HTR-8/SVneo (cell line): ENCODE measurements at regions not wholly inside any gene's neighbourhood (a gene's known extent, or its start where the extent isn't known, plus 50 kb on each side); places are given as distances from the start of the nearest gene placed in this dataset.

ENCODE experiments used
- DNase-seq: peaks from one replicate; pipeline ENCODE4 v3.0.0; 2011; ENCODE audit warnings: low spot score, mixed read lengths; ENCODE audit not compliant: insufficient read length
- FAIRE-seq: peaks from 2 replicates; lab custom pipeline; 2011; peaks lifted over from hg19 to GRCh38; lab: Jason Lieb, UNC

DNA sequence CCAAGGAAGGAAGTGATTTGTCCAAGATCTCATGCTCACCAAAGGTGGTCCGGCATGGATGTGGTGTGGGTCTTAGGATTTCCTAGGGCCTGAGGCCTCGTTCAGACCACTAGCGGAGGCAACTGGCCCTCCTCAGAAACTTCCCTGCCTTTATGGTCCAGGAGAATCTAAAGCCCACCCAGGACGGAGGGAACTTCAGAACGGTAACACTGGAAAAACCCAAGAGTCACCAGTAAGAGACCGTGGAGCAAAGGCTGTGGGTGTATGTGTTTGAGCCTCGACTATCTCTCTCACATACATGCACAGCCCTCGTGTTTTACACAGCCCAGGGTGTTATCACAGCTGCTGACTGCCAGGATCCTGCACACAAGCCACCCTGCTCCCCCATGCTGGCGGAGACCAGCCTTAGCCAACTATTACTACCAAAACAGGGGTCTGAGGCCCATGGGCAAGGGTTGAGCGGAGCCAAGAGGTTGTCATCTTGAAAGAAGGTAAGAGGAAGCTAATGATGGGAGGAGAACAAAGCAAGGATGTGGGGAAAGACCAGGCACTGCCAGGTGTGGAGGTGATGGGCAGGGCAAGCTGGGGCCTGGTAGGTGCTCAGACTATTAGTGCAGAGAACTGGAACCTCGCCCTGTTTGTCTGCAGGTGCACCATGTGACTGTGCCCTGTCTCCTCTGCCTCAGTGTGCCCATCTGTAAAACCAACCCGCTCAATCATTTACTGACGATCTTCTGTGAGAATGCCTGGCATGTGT is 170.2 kb upstream of the ZMIZ1 start:
- DNase-seq (no peak), FAIRE-seq (no peak)

DNA sequence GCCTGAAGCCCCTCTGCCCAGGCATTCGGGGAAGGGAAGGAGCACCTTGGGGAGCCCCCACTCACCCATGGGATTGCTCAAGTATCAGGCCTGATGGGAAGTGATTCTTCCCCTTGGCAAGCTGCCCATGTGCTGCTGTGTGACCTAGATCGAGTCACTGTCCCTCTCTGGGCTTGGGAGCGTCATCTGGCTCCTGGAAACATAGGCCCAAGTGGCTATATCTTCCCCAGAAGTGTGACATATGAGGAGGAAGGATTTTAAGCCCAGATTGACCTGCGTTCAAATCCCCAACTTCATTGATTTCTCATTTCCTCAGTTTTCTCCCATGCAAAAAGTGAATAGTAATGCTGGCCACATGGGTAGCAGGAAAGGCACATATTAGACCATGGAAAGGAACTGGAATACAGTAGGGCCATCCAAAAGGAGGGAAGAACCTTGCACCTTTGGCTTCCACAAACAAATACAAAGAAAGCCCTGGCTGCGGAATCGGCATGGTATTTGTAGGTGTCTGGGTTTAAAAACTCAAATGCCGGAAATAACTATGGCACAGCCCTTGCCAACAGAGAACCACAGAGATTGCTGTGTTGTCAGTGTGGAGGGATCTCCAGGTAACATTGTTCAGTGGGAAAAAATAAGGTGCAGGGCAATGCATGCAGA is 169.5 kb upstream of the ZMIZ1 start:
- FAIRE-seq (no peak), DNase-seq (no peak)

DNA sequence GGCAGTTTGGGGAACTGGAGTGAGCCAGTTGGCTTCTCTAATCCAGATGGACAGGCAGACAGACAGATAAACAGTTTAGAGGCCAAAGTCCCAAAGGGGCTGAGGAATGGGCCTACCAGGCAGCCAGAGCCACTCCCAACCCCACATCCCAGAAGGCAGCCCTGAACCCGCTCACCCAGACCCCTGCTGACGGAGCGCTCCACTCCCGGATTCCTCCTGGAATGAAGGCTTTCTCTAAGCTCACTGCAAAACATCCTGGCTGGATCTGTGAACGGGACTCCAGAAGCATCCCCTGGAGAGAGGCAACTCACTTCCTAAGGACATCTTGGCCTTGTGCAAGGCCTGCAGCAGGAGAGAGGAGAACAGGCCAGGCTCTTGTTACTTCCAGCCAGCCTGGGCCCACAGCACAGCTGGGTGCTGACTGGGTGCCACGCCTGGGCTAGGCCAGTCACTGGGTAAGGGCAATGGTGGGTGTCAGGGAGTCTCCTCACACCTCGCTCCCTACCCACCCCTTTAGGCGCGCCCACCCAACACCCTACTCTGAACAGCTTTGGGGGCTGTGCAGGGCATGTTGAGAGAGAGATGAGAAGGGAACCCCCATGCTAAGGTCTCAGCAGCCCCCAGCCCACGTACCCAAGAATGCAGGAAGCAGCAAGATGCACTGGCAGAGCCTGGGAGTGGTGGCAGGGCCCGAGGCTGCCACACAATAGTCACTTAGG is 168.6 kb upstream of the ZMIZ1 start:
- no peak for DNase-seq
- no peak for FAIRE-seq

DNA sequence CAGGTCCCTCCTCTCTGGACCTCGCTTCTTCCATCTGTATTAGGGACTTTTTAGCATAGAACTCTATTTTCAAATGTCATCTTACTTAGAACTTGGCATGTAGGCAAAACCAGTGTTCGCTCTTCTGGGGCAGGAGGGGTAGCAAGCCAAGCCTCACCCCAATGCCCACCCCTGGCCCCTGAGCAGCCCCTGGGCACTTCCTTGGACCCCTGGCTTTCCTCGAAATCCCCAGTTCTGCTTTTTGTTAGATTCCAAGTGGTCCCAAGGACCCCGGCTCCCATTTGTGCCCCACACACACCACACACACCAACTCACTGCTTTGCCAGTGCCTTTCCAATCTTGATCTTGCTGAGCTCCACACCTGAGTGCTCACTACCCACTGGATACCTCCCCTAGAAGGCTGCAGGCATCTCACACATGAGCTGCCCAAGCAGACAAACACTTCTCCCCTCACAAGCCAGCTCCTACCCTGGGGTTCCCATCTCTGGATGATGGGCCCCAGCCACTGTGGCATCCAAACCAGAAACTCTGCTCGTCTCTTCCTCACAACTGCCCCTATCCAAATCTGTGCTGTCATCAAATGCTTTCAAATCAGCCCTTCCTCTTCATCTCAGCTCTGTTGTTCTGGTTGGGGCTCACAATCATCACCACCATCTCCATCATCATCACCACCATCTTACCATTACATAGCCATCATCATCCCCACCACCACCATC is 167.9 kb upstream of the ZMIZ1 start:
- FAIRE-seq (no peak), DNase-seq (no peak)

DNA sequence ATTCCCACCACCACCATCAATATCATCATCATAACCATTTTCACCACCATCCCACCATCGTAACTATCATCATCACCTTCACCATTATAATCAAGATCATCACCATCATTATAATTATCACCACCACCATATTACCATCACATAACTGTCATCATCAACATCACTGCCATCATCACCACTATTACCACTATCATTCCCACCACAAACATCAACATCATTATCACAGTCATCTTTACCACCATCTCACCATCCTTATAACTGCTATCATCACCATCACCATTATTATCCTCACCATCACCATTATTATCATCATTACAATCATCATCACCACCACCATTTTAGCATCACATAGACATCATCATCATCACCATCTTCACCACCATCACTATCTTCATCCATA is 167.1 kb upstream of the ZMIZ1 start:
- DNase-seq (no peak), FAIRE-seq (no peak)

DNA sequence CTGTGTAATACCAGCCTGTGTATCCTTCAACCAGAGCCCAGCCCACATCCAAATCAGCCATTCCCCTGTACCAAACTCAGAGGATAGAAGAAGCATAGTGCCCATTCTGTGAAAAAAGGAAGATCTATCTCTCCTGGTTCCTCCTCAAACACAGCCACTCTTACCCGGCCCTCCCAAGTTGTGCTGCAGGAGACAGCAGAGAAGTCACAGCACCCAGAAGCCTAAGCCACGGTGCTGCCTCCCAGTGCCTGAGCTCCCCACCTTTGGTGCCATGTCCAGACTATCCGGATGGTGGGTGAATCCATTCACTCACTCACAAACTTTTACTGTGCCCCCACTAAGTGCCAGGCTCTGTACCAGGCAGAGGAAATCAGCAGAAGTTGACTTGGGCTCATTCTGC is 166.0 kb upstream of the ZMIZ1 start:
- DNase-seq (no peak), FAIRE-seq (no peak)

DNA sequence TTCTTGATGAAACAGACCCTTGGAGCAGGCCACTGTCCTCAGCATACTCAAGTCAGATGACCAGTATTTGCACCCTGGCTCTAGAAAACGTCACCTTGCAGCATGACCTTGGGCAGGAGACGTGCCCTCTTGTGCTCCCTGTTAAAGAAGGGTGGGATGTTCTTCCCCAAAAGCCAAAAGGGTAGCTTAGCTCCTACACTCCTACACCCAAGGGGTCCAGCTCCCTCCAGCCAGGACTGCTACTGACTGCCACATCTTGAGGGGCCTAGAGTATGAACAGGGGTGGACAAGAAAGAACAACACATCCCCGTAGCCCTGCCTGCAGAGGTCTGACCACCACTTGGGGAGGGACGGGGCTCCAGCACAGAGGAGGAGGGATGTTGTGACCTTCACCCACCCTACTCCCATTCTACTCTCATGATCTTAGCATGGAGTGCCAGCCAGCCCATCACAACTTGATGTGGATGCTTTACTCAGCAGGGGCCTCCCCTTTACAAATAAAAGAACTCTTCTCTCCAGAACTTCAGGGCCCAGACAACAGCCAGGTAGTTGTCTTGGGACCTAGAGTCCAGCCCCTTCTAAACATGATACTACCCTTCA is 165.3 kb upstream of the ZMIZ1 start:
- FAIRE-seq = no peak

DNA sequence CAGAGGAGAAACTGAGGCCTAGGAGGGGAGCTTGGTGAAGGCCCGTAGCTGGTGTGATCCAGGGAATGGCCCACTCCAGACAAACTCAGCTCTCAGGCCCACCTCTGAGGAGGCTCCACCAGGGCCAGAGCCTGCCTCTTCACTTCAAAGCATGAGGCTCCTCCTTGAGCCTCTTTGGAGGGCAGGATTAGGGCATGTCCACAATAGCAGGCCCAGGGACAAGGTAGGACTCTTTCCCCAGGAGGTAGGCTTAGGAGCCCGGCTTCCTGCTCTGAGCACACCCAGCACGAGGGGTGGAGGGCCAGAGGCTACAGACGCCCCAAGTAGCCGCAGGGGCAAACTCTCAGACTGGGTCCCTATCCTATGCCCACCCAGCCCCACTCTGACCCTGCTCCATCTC is 164.6 kb upstream of the ZMIZ1 start:
- no peak for FAIRE-seq
- no peak for DNase-seq

More for the DNA sequence above, 165.3 kb upstream of the ZMIZ1 start:
- DNase-seq = no peak

DNA sequence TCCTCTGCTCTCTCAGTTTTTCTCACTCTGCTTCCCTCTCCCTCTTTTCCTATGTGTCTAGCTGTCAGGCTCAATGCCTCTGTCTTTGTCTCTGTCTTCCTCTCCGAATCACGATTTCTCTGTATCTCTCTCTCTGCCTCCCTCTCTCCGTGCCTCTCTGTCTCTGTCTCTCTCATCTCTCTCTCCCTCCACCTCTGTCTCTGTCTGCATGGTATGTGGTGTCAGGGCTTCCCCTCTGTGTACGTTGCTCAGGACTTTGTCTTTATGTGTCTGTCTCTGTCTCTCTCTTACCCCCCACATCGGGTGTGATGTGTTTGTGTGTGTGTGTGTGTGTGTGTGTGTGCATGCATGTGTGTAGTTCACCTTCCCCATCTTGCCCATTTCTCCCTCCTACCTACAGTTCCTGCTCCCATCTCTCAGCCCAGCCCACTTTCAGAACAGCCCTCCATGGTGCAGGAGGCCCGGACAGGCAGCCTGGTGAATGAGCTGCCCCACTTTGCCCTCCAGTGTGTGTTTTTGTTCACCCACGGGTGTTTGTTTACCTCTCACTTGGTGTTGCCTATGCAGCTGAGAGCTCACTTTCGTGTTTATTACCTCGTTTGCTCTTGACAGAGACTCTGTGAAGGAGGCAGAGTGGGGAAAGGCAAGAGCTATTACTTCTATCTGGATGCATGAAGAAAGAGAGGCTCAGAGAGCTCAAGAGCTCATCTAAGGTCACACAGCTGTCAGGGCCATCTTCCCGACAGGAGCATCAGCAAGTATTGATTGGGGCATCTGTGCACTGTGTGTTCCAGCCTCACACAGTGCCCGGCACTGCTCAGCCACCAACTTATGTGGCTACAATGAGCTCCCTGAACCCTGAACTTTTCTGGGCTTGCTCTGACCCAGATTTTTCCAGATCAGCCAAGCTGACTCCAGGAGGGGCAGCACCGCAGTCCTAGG is 163.5 kb upstream of the ZMIZ1 start:
- DNase-seq (no peak), FAIRE-seq (peak; percentile 31)

DNA sequence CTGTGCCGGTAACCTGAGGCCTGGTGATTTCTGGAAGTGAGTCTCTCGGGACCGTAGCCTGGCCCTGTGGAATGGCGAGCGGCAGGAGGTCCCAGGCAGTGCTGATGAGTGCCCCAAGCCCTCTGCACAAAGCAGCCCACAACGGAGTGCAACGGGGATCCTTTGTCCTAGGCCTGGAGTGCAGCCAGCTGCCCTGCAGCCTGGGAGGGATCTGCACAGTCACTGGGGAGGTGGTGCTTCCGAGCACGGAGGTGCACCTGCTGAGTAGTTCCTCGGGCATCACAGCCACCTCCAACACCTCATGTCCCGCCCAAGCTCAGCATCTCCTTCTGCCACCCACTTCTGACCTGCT is 162.8 kb upstream of the ZMIZ1 start:
- FAIRE-seq (no peak), DNase-seq (no peak)

DNA sequence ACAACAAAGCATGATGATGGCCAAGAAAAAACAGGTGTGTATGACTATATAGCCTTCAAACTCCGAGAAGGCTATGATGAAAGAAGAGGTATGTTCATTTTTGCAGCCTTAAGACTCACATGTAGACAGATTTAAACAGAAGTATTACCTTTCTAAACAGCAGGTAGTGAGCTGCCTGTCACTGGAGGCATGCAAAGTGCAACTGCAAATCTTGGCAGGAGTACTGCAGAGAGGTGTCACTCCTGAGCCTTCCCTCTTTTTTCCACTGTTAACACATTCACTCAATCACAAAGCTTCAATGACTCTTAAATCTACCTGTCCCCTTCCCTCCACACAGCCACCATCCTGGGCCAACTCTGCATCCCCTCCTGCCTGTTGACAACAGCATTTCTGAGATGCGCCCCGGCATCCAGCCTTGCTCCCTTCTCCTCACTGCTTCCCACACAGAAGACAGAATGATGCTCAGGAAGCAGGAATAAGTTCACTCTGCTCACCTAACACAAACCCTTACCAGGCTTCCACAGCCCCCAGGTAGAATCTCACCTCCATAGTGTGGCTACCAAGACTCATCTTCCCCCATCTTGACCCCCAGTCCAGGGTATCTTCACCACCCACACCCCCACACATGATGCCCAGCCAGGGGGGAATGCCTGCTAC is 161.9 kb upstream of the ZMIZ1 start:
- DNase-seq (no peak), FAIRE-seq (no peak)

DNA sequence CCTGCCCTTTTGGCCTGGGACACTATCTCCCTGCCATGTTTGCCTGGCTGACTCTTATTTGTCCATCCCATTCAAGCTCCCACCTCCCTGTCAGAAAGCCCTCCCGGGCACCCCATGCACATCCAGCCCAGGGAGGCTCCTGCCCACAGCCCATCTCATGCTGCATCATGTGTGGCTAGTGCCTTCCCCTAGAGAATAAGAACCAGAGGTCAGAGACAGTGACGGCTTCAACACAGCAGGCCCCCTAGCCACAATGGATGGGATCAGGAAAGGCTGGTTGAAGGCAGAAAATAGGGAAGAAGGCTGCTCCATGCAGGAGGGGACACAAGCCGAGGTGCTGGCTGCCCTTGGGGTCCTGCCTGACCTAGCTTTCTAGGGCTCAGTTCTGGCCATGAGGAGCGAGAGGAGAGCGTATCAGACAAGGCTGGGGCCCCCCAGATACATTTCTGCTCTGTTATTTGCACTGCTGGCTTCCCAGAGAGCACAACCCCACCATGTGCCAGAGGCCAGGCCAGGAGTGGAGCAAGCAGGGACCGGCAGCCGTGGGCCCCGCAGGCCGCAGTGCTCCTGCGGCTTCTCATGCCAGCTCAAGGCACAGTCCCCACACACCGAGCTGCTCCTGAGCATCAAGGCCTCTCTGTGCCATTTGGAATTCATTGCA is 161.1 kb upstream of the ZMIZ1 start:
- FAIRE-seq = no peak
- DNase-seq = no peak

DNA sequence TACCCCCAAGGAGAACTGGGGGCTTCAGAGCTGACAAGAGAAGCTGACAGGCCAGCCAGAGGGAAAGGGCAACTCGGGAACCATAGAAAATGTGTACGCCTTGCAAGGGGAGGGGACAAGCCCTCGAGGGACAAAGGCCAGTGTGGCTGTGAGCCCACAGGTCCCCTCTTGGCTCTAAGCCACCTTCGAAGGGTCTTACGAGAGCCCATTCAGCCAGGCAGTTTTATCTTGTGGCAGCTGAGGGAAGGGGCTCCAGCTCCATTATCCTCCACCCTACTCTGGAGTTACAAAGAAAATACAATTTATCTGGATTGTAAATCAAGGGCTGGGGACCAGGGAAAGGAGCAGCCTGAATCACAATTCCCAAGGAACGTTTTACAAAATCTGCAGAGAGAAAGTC is 159.5 kb upstream of the ZMIZ1 start:
- DNase-seq (no peak), FAIRE-seq (no peak)

DNA sequence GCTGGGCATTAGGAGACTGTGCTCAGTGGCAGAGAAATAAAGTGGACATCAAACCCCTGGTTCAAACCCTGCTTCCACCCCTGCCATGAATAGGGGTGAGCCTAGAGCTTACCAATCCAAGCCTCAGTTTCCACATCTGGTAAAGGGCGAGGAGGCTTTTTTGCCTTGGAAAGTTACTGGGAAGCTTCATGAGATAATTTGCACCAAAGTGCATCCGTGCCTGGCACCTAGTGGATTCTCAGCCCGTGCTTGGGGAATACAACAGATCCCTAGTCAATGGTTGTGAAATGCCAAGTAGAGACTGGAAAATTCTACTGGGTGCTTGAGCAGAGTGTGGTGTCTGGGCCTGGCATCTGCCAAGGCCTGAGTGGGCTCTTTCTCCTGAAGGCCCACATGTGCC is 158.7 kb upstream of the ZMIZ1 start:
- DNase-seq (no peak), FAIRE-seq (no peak)

DNA sequence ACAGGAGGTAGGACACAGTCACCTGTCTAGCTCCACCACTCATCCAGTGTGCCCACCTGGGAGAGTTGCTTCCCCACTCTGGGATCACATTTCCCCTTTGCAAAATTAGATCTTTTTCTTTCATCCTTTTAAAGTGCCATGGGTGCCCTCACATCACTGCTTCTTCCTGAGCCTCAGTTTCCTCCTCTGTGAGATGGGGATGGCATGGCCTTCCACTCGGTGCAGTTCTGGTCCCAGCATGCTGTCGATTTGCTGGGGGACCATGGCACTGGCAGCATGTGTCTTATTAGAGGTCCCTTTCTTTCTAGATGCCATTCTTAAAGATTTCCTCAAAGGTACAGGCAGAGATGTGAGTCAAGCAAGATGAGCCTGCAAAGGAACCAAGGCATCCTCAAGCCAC is 158.3 kb upstream of the ZMIZ1 start:
- FAIRE-seq (no peak), DNase-seq (no peak)

DNA sequence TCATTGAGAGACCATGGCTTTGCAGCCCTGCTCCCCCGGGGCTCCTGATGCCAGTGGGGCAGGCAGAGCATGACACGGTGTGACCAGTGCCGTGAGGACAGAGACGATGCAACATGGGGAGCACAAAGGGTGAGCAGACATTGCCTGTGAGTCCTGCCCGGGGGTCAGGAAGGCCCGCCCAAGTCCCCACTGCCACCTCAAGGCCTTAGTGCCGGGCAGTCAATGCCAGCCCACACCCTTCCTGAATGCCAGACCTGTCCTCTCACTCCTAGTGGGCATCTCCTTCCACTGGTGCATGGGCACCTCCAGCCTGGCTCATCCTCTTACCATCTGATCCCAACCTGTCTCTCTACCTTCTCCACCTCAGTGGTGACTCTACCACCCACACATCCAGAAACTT is 157.9 kb upstream of the ZMIZ1 start:
- FAIRE-seq (no peak), DNase-seq (no peak)

DNA sequence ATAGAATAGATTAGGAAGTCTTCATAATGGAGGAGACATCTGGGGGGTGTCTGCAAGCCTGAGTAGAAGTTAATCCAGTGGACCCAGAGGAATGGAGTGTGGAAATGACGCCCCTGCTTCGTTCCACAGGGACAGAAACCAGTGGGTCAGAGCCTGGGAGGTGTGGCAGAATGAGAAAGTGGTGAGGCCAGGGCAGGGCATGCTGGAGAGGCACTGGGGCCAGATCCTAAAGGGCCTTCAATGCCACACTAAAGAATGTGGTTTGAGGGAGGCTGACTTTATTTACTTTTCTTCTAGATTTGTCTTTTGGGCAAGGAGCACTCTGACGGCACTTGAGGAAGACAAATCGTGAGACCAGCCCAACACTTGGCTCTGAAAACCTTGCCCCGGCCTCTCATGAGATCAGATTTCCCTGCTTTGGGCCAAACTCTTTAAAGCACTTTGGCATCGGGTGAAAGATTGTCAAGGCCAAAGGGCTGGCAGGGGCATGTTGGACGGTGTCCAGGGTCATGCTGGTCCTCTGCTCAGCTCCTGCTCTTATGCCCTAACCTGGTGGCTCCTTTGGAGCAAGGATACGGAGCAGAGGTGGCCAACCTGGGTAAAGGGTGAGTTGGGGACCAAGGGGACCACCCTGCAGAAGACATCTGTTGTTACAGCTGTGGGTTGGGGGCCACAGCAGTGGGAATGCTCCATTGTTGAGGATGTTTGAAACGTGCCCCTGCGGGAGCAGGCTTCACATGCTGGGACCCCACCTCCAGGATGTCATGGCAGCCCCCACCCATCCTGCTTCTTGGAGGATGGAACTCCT is 157.0 kb upstream of the ZMIZ1 start:
- no peak for DNase-seq
- no peak for FAIRE-seq
